ENCODE measurements at regions not wholly inside any gene's neighbourhood (a gene's known extent, or its start where the extent isn't known, plus 50 kb on each side); places are given as distances from the start of the nearest gene placed in this dataset.

DNA sequence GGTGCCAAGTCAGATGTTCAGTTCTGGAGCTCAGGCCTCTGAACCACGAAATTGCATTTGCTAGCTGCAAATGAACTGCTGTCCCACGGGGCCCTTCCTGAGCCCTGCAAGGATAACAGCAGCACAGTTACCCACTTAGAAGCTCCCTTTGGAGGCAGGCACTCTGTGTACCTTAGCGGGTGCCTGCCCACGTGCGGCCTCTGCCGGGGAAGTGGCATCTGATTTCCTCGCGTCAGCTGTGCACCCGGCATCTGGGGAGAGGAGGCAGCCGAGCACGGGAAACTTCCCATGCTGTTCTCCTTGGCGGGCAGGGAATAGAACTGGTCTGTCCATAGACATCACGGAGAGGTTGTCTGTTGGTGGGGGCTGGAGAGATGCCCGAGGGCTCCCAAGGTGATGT is 148.0 kb upstream of the C1orf174 start:
- TF ChIP-seq, protein P1, sequence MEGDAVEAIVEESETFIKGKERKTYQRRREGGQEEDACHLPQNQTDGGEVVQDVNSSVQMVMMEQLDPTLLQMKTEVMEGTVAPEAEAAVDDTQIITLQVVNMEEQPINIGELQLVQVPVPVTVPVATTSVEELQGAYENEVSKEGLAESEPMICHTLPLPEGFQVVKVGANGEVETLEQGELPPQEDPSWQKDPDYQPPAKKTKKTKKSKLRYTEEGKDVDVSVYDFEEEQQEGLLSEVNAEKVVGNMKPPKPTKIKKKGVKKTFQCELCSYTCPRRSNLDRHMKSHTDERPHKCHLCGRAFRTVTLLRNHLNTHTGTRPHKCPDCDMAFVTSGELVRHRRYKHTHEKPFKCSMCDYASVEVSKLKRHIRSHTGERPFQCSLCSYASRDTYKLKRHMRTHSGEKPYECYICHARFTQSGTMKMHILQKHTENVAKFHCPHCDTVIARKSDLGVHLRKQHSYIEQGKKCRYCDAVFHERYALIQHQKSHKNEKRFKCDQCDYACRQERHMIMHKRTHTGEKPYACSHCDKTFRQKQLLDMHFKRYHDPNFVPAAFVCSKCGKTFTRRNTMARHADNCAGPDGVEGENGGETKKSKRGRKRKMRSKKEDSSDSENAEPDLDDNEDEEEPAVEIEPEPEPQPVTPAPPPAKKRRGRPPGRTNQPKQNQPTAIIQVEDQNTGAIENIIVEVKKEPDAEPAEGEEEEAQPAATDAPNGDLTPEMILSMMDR (IDR thresholded peaks at IDR 0.05) = no peak
- TF ChIP-seq POLR2A (IDR thresholded peaks at IDR 0.05) = no peak
